NCI-H345 treated with DMSO at 0.1 percent for 48 hours (cell line): ENCODE measurements at regions not wholly inside any gene's neighbourhood (a gene's known extent, or its start where the extent isn't known, plus 50 kb on each side); places are given as distances from the start of the nearest gene placed in this dataset.

Experiments used
- DNase-seq: peaks from one replicate; lab custom pipeline; 2025; ENCODE audit not compliant: unreplicated experiment; lab: John Stamatoyannopoulos, UW

- no peak for DNase-seq
Observed at GRCh38 chr7:31455844-31456243, 58.0 kb upstream of the ITPRID1 start.

- DNase-seq: no peak
Observed at GRCh38 chr7:31456646-31457368, 57.1 kb upstream of the ITPRID1 start.

GRCh38 chr7:31457551-31457950 lies 56.3 kb upstream of the ITPRID1 start:
- no peak for DNase-seq

- DNase-seq: no peak
Observed at GRCh38 chr7:31458203-31458602, 55.7 kb upstream of the ITPRID1 start.

- no peak for DNase-seq
Observed at GRCh38 chr7:31462636-31463035, 51.3 kb upstream of the ITPRID1 start.
